ENCODE measurements at regions not wholly inside any gene's neighbourhood (a gene's known extent, or its start where the extent isn't known, plus 50 kb on each side); places are given as distances from the start of the nearest gene placed in this dataset.

DNA sequence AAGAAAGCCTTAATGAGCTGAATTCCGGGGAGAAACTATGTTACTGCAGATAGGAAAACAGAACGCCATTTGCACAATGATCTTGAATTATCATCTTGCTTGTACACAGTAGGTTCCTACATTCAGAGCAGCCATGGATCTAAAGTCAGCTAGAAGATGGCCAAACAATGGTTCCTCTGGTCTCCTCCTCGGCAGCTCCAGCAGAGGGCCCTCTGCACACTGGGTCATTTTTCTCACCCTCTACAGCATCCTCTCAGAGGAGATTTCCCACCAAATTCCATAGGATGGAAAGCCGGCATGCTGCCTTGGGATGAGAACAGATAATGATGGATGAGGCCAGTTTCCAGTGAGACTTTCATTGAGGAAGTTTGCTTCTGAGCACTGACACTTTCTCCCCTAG, 308.5 kb upstream of the NFE2L3 start:
- dilution Hi-C loops (cut with MboI; ENCODE audit: extremely low pct_ligation_motif_present, low sequenced_read_pairs), result no loop called here
- Histone ChIP-seq H3K9ac (replicated peaks; ENCODE audit: extremely low read depth, insufficient read depth, low read length) (no peak overlapping the region), H3K79me2 (ENCODE audit: control insufficient read depth, insufficient read depth, low read length) (no peaks in the 10 kb centered on the region), H3K36me3 (ENCODE audit: control insufficient read depth in 2 of 2, extremely low read depth in 1 of 2, insufficient read depth in 2 of 2, low read length in 2 of 2) (no peaks in the 10 kb centered on the region), H4K20me1 (replicated peaks; ENCODE audit: control insufficient read depth, extremely low read depth, insufficient read depth, low read length) (no peaks in the 10 kb centered on the region), H3K4me1 (ENCODE audit: control insufficient read depth, extremely low read depth, insufficient read depth, low read length) (peaks cover 5% of the 10 kb centered on the region), H3K27ac (ENCODE audit: insufficient read depth, low read depth, low read length) (no peak overlapping the region), H3K4me2 (ENCODE audit: insufficient read depth, low read length) (no peak overlapping the region), H3K27me3 (ENCODE audit: control insufficient read depth in 2 of 2, insufficient read depth in 2 of 2, low read length in 2 of 2) (peaks cover 0 to 1% of the 10 kb centered on the region in 2 experiments), H3K9me3 (replicated peaks; ENCODE audit: control insufficient read depth, insufficient read depth, low read length) (no peaks in the 10 kb centered on the region), H3K4me3 (replicated peaks in 1 of 3; ENCODE audit: insufficient read depth in 1 of 3, low read depth in 1 of 3, low read length in 3 of 3) (no peak overlapping the region), H3K9me1 (replicated peaks; ENCODE audit: control insufficient read depth, extremely low read depth, insufficient read depth, low read length) (no peaks in the 10 kb centered on the region), H2AFZ (ENCODE audit: low read depth, low read length) (no peak overlapping the region)
- intact Hi-C loops (cut with micrococcal nuclease), result no loop called here
- BruUV-seq (replicated peaks), result no TSS peak
- ChIA-PET POLR2A (no interaction called here), CTCF (interaction anchor here (2.4 to 2.8 kb wide), 2 partner anchors 8 to 11 kb away, joined by 7 to 12 read pairs; no protein-coding TSS in a partner anchor)
- FAIRE-seq (no peak), DNase-seq (ENCODE audit: low read depth, low spot score) (no peak)
- no peak for TF ChIP-seq JUN (IDR thresholded peaks at IDR 0.05; ENCODE audit: borderline replicate concordance, insufficient read depth, insufficient read length, low read depth)
- TF ChIP-seq, protein P1, sequence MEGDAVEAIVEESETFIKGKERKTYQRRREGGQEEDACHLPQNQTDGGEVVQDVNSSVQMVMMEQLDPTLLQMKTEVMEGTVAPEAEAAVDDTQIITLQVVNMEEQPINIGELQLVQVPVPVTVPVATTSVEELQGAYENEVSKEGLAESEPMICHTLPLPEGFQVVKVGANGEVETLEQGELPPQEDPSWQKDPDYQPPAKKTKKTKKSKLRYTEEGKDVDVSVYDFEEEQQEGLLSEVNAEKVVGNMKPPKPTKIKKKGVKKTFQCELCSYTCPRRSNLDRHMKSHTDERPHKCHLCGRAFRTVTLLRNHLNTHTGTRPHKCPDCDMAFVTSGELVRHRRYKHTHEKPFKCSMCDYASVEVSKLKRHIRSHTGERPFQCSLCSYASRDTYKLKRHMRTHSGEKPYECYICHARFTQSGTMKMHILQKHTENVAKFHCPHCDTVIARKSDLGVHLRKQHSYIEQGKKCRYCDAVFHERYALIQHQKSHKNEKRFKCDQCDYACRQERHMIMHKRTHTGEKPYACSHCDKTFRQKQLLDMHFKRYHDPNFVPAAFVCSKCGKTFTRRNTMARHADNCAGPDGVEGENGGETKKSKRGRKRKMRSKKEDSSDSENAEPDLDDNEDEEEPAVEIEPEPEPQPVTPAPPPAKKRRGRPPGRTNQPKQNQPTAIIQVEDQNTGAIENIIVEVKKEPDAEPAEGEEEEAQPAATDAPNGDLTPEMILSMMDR (IDR thresholded peaks at IDR 0.05; ENCODE audit: extremely low read depth in 1 of 2, insufficient read depth in 1 of 2, low read depth in 1 of 2, low read length in 2 of 2), result no peak

DNA sequence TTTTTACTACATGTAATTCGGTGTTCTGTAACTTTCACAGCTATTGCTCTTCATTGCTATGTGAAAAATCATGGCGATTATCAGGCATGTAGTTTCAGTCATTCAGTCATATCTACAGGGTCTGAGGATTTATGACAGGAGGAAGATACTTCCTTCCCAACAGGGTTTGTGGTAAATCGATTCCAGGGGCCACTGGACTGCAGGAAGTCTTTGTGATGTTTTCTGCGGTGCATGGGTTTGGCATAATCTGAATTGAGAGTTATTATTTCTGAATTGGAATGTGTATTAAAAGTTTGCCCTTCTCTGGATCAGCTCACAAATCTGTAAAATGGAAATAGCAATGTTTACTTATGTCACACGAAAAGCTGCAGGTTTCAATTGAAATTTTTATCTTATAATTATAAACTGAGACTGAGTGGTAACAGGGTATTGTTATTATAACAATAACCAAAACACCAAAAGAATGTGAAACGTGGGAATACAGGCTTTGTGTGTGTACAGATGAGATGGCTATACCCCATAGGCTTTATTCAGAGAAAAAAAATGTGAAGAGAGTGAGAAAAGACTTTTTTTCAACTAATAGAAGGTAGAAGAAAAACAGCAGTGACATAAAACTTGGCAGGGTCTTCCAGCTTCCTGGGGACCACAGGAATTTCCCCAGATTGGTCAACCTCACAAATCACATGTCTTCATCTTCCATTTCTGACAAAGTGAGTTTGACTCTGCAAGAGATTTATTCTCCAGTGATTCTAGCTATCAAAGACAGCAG, 307.7 kb upstream of the NFE2L3 start:
- POLR2A ChIA-PET, result no interaction called here
- Histone ChIP-seq H3K9ac (replicated peaks; ENCODE audit: extremely low read depth, insufficient read depth, low read length) (no peak overlapping the region), H4K20me1 (replicated peaks; ENCODE audit: control insufficient read depth, extremely low read depth, insufficient read depth, low read length) (no peaks in the 10 kb centered on the region), H3K79me2 (ENCODE audit: control insufficient read depth, insufficient read depth, low read length) (no peaks in the 10 kb centered on the region), H3K27ac (ENCODE audit: insufficient read depth, low read depth, low read length) (no peak overlapping the region), H3K4me1 (ENCODE audit: control insufficient read depth, extremely low read depth, insufficient read depth, low read length) (peaks cover 5% of the 10 kb centered on the region), H3K9me1 (replicated peaks; ENCODE audit: control insufficient read depth, extremely low read depth, insufficient read depth, low read length) (no peaks in the 10 kb centered on the region), H3K9me3 (replicated peaks; ENCODE audit: control insufficient read depth, insufficient read depth, low read length) (no peaks in the 10 kb centered on the region), H3K4me3 (replicated peaks in 1 of 3; ENCODE audit: insufficient read depth in 1 of 3, low read depth in 1 of 3, low read length in 3 of 3) (no peak overlapping the region), H2AFZ (ENCODE audit: low read depth, low read length) (no peak overlapping the region), H3K4me2 (ENCODE audit: insufficient read depth, low read length) (no peak overlapping the region), H3K36me3 (ENCODE audit: control insufficient read depth in 2 of 2, extremely low read depth in 1 of 2, insufficient read depth in 2 of 2, low read length in 2 of 2) (no peaks in the 10 kb centered on the region), H3K27me3 (ENCODE audit: control insufficient read depth in 2 of 2, insufficient read depth in 2 of 2, low read length in 2 of 2) (no peaks in the 10 kb centered on the region)
- intact Hi-C loops (cut with micrococcal nuclease) (no loop called here), dilution Hi-C loops (cut with MboI; ENCODE audit: extremely low pct_ligation_motif_present, low sequenced_read_pairs) (no loop called here)
- no peak for FAIRE-seq
- TF ChIP-seq POLR2A (IDR thresholded peaks at IDR 0.05; ENCODE audit: low read depth, low read length), result no peak
- CTCF ChIA-PET, result interaction anchor here (1.6 to 2.4 kb wide), 2 partner anchors 10 to 584 kb away, joined by 4 to 7 read pairs; no protein-coding TSS in a partner anchor
- DNase-seq (ENCODE audit: low read depth, low spot score), result peak; percentile 32
- BruUV-seq (replicated peaks), result no TSS peak
